ENCODE measurements at regions not wholly inside any gene's neighbourhood (a gene's known extent, or its start where the extent isn't known, plus 50 kb on each side); places are given as distances from the start of the nearest gene placed in this dataset.

DNA sequence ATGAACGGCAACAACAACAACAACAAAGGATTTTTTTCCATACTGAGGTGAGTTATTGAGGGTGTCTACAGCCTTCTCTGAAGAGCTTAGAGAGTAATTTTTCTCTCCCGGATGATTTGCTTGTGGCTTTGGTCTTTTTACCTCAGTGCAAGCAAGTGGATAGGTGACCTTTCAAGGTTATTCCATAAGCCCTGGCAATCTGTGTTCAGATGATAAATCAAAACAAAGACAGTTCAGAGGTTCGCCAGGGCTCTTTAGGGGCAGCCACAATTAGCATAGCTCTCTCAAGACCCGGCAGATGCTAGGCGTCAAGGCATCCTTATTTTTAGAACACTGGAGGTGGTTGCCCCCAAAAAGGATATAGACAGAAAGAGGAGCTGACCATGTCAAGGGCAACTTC lies 417.9 kb upstream of the C9orf72 start:
- TF ChIP-seq CTCF (IDR thresholded peaks at IDR 0.05; ENCODE audit: low read depth, low read length, poor library complexity, severe bottlenecking), result no peak
- TF ChIP-seq EZH2phosphoT487 (IDR thresholded peaks at IDR 0.05; ENCODE audit: borderline replicate concordance, low read length), result no peak

Measured in DOHH2 (cell line).